Coronary artery (tissue), 2 donors: ENCODE measurements at regions not wholly inside any gene's neighbourhood (a gene's known extent, or its start where the extent isn't known, plus 50 kb on each side); places are given as distances from the start of the nearest gene placed in this dataset.

ENCODE experiments used
- DNase-seq: peaks from one replicate; pipeline ENCODE4 v3.0.0-alpha.2; 2017; ENCODE audit warnings: low spot score
- H3K27ac ChIP-seq, 2 donors: fragments of 200-600 bp; sonication (generic); one replicate each; pipeline ENCODE4 v1.5.1; 2016 to 2019
- H3K4me3 ChIP-seq: fragments of 200-600 bp; sonication (generic); 2 replicates; pipeline ENCODE4 v1.5.1; 2016; ENCODE audit warnings: mild to moderate bottlenecking, moderate library complexity
- TF ChIP-seq, protein P1 (sequence below): fragments of 200-600 bp; sonication (generic); IDR thresholded peaks from one replicate; pipeline ENCODE4 v1.5.1; 2019; ENCODE audit warnings: antibody characterized with exemption

DNA sequence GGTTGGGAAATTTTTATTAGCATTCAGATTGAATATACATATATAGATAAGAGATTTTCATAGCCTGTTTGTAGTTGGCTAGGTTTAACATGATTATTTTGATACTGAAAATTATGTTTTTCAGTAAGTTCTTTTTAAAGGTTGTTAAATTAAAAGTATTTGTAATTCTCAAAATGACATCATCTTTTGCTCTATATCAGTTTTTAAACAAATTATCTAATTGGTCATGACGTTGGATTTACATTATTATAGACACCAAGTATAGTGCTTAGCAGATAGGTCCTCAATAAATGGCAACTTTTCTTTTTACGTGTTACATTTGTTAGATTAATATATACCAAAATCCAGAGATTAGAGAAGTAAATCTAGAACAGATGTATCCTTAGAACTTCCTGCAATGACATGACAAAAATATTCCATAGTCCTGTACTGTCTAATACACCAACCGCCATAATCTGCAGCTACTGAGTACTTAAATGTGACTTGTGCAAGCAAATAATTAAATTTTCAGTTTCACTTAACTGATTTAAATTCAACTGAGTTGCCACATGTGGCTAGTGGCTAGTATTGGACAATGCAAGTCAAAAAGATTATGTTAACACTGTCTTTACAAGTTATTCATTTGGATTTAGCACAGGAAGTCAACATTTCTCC, 1613.1 kb upstream of the TENM3 start:
- DNase-seq: no peak
- TF ChIP-seq, protein P1, sequence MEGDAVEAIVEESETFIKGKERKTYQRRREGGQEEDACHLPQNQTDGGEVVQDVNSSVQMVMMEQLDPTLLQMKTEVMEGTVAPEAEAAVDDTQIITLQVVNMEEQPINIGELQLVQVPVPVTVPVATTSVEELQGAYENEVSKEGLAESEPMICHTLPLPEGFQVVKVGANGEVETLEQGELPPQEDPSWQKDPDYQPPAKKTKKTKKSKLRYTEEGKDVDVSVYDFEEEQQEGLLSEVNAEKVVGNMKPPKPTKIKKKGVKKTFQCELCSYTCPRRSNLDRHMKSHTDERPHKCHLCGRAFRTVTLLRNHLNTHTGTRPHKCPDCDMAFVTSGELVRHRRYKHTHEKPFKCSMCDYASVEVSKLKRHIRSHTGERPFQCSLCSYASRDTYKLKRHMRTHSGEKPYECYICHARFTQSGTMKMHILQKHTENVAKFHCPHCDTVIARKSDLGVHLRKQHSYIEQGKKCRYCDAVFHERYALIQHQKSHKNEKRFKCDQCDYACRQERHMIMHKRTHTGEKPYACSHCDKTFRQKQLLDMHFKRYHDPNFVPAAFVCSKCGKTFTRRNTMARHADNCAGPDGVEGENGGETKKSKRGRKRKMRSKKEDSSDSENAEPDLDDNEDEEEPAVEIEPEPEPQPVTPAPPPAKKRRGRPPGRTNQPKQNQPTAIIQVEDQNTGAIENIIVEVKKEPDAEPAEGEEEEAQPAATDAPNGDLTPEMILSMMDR: no peak
- H3K4me3 ChIP-seq: no peak overlapping the region
- H3K27ac ChIP-seq: no peak overlapping the region

DNA sequence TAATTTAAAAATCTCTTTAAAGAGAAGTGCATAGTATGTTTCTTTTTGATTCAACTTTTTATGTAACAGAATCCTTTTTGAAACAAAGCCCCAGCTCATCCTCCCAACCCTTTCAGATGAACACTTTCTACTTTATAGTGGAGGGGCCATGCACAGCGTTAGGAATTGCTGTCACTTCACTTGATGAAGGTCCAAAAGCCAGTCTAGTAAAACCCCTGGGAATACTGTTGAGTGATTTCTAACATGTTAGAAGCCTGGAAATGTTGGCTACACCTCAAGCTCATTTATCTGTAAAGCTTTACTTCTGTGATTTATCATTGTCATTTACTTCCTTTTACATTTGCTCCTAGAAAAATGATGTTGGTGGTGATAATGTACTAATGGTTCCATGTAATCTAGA, 1608.9 kb upstream of the TENM3 start:
- Histone ChIP-seq H3K27ac (no peak overlapping the region), H3K4me3 (no peak overlapping the region)
- TF ChIP-seq, protein P1: no peak
- no peak for DNase-seq

- H3K27ac ChIP-seq: no peak overlapping the region
- H3K4me3 ChIP-seq: no peak overlapping the region
- TF ChIP-seq, protein P1: no peak
- no peak for DNase-seq
Measured at GRCh38 chr4:180635281-180635680, 1607.9 kb upstream of the TENM3 start.

- no peak overlapping the region for H3K27ac ChIP-seq
- no peak for DNase-seq
- TF ChIP-seq, protein P1: no peak
Measured at GRCh38 chr4:180636696-180637404, 1606.4 kb upstream of the TENM3 start.

DNA sequence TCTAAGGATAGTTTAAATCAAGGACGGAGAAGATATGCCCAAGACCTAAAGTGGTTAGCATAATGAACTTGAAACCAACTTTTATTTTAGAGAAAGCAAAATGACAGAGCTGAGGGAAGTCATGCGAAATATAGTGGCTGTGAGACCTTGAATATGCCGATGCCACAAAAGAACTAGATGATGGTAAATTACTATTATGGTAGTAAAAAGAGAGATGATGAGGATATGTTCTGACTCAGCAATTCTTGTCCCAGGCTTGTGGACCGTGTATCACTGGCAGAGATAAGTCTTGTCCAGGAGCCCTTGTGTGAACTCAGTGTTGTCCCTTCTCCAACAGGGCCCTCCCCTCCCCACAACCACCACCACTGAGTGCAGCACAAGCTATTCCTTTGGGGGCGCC, 1605.6 kb upstream of the TENM3 start:
- no peak for DNase-seq
- no peak overlapping the region for H3K4me3 ChIP-seq
- H3K27ac ChIP-seq: no peak overlapping the region
- TF ChIP-seq, protein P1: no peak

More at GRCh38 chr4:180636696-180637404, 1606.4 kb upstream of the TENM3 start:
- H3K4me3 ChIP-seq: no peak overlapping the region

DNA sequence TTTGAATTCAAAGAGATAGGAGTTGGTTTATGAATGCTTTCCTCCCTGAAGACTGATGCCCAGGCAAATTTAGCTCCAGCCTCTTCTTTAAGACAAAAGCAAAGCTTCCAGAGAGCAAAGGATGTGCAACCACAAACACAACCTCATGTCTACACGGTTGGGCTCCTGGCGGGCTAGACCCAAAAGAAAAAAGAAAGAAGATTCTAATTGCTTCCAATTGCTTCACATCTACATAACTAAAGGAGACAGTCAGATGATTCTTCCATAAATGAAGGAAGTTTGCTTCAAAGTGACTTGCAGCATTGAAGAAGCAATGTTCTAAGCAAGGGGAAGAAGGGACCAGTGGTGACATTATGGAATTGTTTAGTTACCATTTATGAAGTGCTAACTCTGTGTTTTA, 1603.0 kb upstream of the TENM3 start:
- TF ChIP-seq, protein P1: no peak
- DNase-seq: no peak
- Histone ChIP-seq H3K27ac (no peak overlapping the region), H3K4me3 (no peak overlapping the region)

GRCh38 chr4:180641495-180641894, 1601.7 kb upstream of the TENM3 start:
- TF ChIP-seq, protein P1: no peak
- DNase-seq: no peak
- Histone ChIP-seq H3K4me3 (no peak overlapping the region), H3K27ac (no peak overlapping the region)
